PC-9 (cell line): ENCODE measurements at regions not wholly inside any gene's neighbourhood (a gene's known extent, or its start where the extent isn't known, plus 50 kb on each side); places are given as distances from the start of the nearest gene placed in this dataset.

Experiments
- EZH2 ChIP-seq: fragments of 200-600 bp; sonication (generic); IDR thresholded peaks from 2 replicates; pipeline ENCODE4 v1.8.0; 2017; ENCODE audit warnings: antibody characterized with exemption, low read depth
- TF ChIP-seq, protein P1 (sequence below): fragments of 200-600 bp; sonication (generic); conservative IDR thresholded peaks from 2 replicates; pipeline ENCODE4 v1.6.1; 2017; ENCODE audit warnings: mixed run types, antibody characterized with exemption, mild to moderate bottlenecking, moderate library complexity

DNA sequence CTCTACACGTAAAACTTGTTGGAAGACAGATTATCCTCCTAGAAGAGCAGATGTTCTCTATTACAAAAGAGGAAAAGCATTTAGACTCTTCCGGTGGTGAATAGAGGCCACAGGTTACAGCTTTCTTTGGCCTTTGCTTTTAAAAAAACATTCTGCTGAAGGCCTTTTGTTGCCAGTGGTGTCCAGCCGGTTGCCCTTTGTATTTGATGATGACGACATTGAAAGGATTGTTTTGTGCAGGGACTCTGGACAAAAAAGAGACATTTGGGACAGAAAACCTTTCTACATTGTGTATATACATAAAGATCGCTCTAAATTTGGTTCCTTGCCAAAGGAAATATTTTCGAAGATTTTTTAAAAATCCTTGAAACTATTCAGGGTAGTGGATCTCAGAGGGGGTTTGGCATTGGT, 180.3 kb downstream of the C9orf152 start:
- TF ChIP-seq, protein P1, sequence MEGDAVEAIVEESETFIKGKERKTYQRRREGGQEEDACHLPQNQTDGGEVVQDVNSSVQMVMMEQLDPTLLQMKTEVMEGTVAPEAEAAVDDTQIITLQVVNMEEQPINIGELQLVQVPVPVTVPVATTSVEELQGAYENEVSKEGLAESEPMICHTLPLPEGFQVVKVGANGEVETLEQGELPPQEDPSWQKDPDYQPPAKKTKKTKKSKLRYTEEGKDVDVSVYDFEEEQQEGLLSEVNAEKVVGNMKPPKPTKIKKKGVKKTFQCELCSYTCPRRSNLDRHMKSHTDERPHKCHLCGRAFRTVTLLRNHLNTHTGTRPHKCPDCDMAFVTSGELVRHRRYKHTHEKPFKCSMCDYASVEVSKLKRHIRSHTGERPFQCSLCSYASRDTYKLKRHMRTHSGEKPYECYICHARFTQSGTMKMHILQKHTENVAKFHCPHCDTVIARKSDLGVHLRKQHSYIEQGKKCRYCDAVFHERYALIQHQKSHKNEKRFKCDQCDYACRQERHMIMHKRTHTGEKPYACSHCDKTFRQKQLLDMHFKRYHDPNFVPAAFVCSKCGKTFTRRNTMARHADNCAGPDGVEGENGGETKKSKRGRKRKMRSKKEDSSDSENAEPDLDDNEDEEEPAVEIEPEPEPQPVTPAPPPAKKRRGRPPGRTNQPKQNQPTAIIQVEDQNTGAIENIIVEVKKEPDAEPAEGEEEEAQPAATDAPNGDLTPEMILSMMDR: no peak
- TF ChIP-seq EZH2: no peak
